Neural cell (in vitro differentiated cells): ENCODE measurements at regions not wholly inside any gene's neighbourhood (a gene's known extent, or its start where the extent isn't known, plus 50 kb on each side); places are given as distances from the start of the nearest gene placed in this dataset.

Experiments used
- H2AFZ ChIP-seq: fragments of 200-600, 300-800 bp; sonication (generic), shearing (Covaris generic); 2 replicates; pipeline ENCODE4 v1.6.0; 2014; ENCODE audit warnings: low read depth, mild to moderate bottlenecking, antibody characterized with exemption, low read length, moderate library complexity
- H3F3A ChIP-seq: fragments of 200-600 bp; shearing (Covaris generic); 2 replicates; pipeline ENCODE4 v1.6.1; 2016; ENCODE audit warnings: mild to moderate bottlenecking, moderate library complexity, mixed read lengths, antibody characterized with exemption, low read length; ENCODE audit not compliant: insufficient read depth, poor library complexity, severe bottlenecking
- H3K27ac ChIP-seq: fragments of 200-600, 300-800 bp; sonication (generic), shearing (Covaris generic); 2 replicates; pipeline ENCODE4 v1.5.1; 2014; ENCODE audit warnings: mild to moderate bottlenecking, low read length, moderate library complexity
- H3K27me3 ChIP-seq: fragments of 300-800, 200-600 bp; sonication (generic), shearing (Covaris generic); 2 replicates; pipeline ENCODE4 v1.6.0; 2014; ENCODE audit warnings: mild to moderate bottlenecking, low read depth, low read length, moderate library complexity; ENCODE audit not compliant: insufficient read depth
- H3K36me3 ChIP-seq: fragments of 300-800, 200-600 bp; sonication (generic), shearing (Covaris generic); 2 replicates; pipeline ENCODE4 v1.5.1; 2014; ENCODE audit warnings: mild to moderate bottlenecking, antibody characterized with exemption, low read length, moderate library complexity; ENCODE audit not compliant: insufficient read depth
- H3K4me2 ChIP-seq: fragments of 300-800, 200-600 bp; sonication (generic), shearing (Covaris generic); 2 replicates; pipeline ENCODE4 v1.6.0; 2014; ENCODE audit warnings: mild to moderate bottlenecking, low read length
- H3K4me3 ChIP-seq: fragments of 300-800, 200-600 bp; sonication (generic), shearing (Covaris generic); 2 replicates; pipeline ENCODE4 v1.5.1; 2014; ENCODE audit warnings: mild to moderate bottlenecking, low read length, moderate library complexity
- H3K79me2 ChIP-seq: fragments of 200-600 bp; shearing (Covaris generic); replicated peaks from 2 replicates; pipeline ENCODE4 v1.6.0; 2014; ENCODE audit warnings: mild to moderate bottlenecking, low read length, moderate library complexity; ENCODE audit not compliant: insufficient read depth
- H3K9ac ChIP-seq: fragments of 300-800, 200-600 bp; sonication (generic), shearing (Covaris generic); 2 replicates; pipeline ENCODE4 v1.6.1; 2016; ENCODE audit warnings: mild to moderate bottlenecking, low read length, mixed read lengths
- H3K9me2 ChIP-seq: fragments of 200-600 bp; shearing (Covaris generic); 2 replicates; pipeline ENCODE4 v1.6.1; 2016; ENCODE audit warnings: mild to moderate bottlenecking, low read length, mixed read lengths; ENCODE audit not compliant: insufficient read depth
- H3K9me3 ChIP-seq: fragments of 200-600, 300-800 bp; sonication (generic), shearing (Covaris generic); 2 replicates; pipeline ENCODE4 v1.6.1; 2016; ENCODE audit warnings: mild to moderate bottlenecking, mixed run types, low read length, moderate library complexity, mixed read lengths
- H4K20me1 ChIP-seq: fragments of 200-600 bp; shearing (Covaris generic); 2 replicates; pipeline ENCODE4 v1.6.1; 2016; ENCODE audit warnings: mild to moderate bottlenecking, mixed run types; ENCODE audit not compliant: insufficient read depth
- CTCF ChIP-seq: fragments of 450-650 bp; IDR thresholded peaks from 2 replicates; pipeline ENCODE4 v1.5.1; 2014; ENCODE audit warnings: antibody characterized with exemption, mild to moderate bottlenecking, moderate library complexity; ENCODE audit not compliant: poor library complexity, severe bottlenecking
- EP300 ChIP-seq: fragments of 450-650 bp; conservative IDR thresholded peaks from 2 replicates; pipeline ENCODE4 v1.6.1; 2014; ENCODE audit warnings: antibody characterized with exemption, mild to moderate bottlenecking, moderate library complexity; ENCODE audit not compliant: poor library complexity, severe bottlenecking
- EZH2 ChIP-seq: fragments of 200-600, 300-800 bp; shearing (Covaris generic), sonication (generic); IDR thresholded peaks from 2 replicates; pipeline ENCODE4 v1.6.1; 2014; ENCODE audit warnings: antibody characterized with exemption, low read length, borderline replicate concordance, mild to moderate bottlenecking; ENCODE audit not compliant: insufficient read depth, poor library complexity, severe bottlenecking
- MXI1 ChIP-seq: fragments of 450-650 bp; conservative IDR thresholded peaks from 2 replicates; pipeline ENCODE4 v1.6.1; 2014; ENCODE audit warnings: antibody characterized with exemption, mild to moderate bottlenecking; ENCODE audit not compliant: poor library complexity, severe bottlenecking
- POLR2AphosphoS5 ChIP-seq: IDR thresholded peaks from 2 replicates; pipeline ENCODE4 v1.6.1; 2012
- RAD21 ChIP-seq: fragments of 450-650 bp; conservative IDR thresholded peaks from 2 replicates; pipeline ENCODE4 v1.6.1; 2014; ENCODE audit warnings: antibody characterized with exemption, mild to moderate bottlenecking, moderate library complexity
- SMC3 ChIP-seq: fragments of 450-650 bp; conservative IDR thresholded peaks from 2 replicates; pipeline ENCODE4 v1.6.1; 2014; ENCODE audit warnings: antibody characterized with exemption, mild to moderate bottlenecking, moderate library complexity; ENCODE audit not compliant: poor library complexity
- TAF1 ChIP-seq: IDR thresholded peaks from 2 replicates; pipeline ENCODE4 v1.6.1; 2012; ENCODE audit warnings: low read depth
- TF ChIP-seq, protein P1 (sequence below): IDR thresholded peaks from 2 replicates; pipeline ENCODE4 v1.6.1; 2012; ENCODE audit warnings: borderline replicate concordance

DNA sequence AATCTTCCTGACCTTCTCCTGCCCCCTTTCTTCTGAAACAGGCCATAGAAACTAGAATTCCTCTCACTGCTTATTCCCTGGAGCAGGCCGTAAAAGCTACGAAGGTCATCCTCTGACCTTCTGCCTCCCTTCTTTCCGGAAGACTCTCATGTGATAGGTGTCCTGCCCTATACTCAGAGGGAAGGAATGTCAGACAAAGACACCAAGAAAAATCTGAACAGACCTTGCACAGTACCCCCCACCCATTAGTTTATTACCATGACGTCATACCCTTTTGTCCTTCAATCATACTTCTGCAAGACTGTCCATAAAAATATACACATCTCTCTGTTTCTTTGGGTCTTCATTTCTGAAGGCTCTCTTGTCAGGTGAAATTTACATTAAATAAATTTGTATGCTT is 1523.9 kb downstream of the RPA4 start:
- H3K4me2 ChIP-seq, result no peak overlapping the region
- TF ChIP-seq, protein P1, sequence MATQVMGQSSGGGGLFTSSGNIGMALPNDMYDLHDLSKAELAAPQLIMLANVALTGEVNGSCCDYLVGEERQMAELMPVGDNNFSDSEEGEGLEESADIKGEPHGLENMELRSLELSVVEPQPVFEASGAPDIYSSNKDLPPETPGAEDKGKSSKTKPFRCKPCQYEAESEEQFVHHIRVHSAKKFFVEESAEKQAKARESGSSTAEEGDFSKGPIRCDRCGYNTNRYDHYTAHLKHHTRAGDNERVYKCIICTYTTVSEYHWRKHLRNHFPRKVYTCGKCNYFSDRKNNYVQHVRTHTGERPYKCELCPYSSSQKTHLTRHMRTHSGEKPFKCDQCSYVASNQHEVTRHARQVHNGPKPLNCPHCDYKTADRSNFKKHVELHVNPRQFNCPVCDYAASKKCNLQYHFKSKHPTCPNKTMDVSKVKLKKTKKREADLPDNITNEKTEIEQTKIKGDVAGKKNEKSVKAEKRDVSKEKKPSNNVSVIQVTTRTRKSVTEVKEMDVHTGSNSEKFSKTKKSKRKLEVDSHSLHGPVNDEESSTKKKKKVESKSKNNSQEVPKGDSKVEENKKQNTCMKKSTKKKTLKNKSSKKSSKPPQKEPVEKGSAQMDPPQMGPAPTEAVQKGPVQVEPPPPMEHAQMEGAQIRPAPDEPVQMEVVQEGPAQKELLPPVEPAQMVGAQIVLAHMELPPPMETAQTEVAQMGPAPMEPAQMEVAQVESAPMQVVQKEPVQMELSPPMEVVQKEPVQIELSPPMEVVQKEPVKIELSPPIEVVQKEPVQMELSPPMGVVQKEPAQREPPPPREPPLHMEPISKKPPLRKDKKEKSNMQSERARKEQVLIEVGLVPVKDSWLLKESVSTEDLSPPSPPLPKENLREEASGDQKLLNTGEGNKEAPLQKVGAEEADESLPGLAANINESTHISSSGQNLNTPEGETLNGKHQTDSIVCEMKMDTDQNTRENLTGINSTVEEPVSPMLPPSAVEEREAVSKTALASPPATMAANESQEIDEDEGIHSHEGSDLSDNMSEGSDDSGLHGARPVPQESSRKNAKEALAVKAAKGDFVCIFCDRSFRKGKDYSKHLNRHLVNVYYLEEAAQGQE, result no peak
- TF ChIP-seq EZH2 (no peak), POLR2AphosphoS5 (no peak), CTCF (no peak), RAD21 (no peak), SMC3 (no peak), MXI1 (no peak), EP300 (no peak), TAF1 (no peak)
- no peaks in the 10 kb centered on the region for H3K36me3 ChIP-seq
- no peaks in the 10 kb centered on the region for H3K79me2 ChIP-seq
- H3K9me2 ChIP-seq, result no peaks in the 10 kb centered on the region
- H3K9me3 ChIP-seq, result no peaks in the 10 kb centered on the region
- H4K20me1 ChIP-seq, result no peaks in the 10 kb centered on the region
- H3K27ac ChIP-seq, result no peak overlapping the region
- no peak overlapping the region for H3K4me3 ChIP-seq
- H3F3A ChIP-seq, result no peaks in the 10 kb centered on the region
- no peaks in the 10 kb centered on the region for H3K27me3 ChIP-seq
- no peak overlapping the region for H2AFZ ChIP-seq
- no peak overlapping the region for H3K9ac ChIP-seq

DNA sequence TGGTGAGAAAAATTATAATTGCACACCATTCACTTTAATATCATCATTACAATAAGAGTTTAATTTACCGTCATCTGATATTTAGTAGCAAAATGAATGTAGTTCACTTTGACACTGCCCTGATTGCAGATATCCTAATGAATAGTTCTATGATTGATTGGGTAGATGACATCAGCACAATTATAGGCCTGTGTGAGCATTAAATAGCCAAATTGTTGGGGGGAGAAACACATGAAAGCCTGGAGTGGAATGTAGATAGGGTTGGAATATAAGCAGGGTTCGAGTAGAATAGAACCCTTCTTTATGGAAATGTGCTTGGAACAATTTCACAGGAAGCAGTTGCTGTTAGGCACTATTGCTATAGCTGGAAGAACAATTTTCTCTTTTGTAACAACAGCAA is 1526.2 kb downstream of the RPA4 start:
- Histone ChIP-seq H3K27me3 (no peaks in the 10 kb centered on the region), H3K4me3 (no peak overlapping the region), H3F3A (no peaks in the 10 kb centered on the region), H4K20me1 (no peaks in the 10 kb centered on the region), H3K9me2 (no peaks in the 10 kb centered on the region), H3K27ac (peak overlapping the region; percentile 20), H3K4me2 (no peak overlapping the region), H3K36me3 (no peaks in the 10 kb centered on the region), H3K79me2 (no peaks in the 10 kb centered on the region), H3K9me3 (no peaks in the 10 kb centered on the region), H3K9ac (no peak overlapping the region), H2AFZ (no peak overlapping the region)
- TF ChIP-seq EP300 (no peak), CTCF (no peak), MXI1 (no peak), SMC3 (no peak), POLR2AphosphoS5 (no peak), TAF1 (no peak), EZH2 (no peak), RAD21 (no peak)
- TF ChIP-seq, protein P1, result no peak
